ENCODE measurements at regions not wholly inside any gene's neighbourhood (a gene's known extent, or its start where the extent isn't known, plus 50 kb on each side); places are given as distances from the start of the nearest gene placed in this dataset.

- TF ChIP-seq ATF7 (IDR thresholded peaks at IDR 0.05; ENCODE audit: low read depth) (peak; percentile 70), SMAD5 (IDR thresholded peaks at IDR 0.05; ENCODE audit: low read depth) (no peak), SIX5 (IDR thresholded peaks at IDR 0.05; ENCODE audit: low read depth, low read length, severe bottlenecking) (no peak), NFYA (IDR thresholded peaks at IDR 0.05; ENCODE audit: borderline replicate concordance, low read depth, low read length) (no peak), SPI1 (IDR thresholded peaks at IDR 0.05; ENCODE audit: borderline replicate concordance, insufficient read depth, low read depth, low read length) (peak; percentile 97), SKIL (IDR thresholded peaks at IDR 0.05; ENCODE audit: low read depth, poor library complexity, severe bottlenecking) (no peak), CEBPZ (IDR thresholded peaks at IDR 0.05; ENCODE audit: low read depth, low read length) (no peak), SUPT20H (IDR thresholded peaks at IDR 0.05; ENCODE audit: borderline replicate concordance, control insufficient read depth, low read depth, low read length) (no peak), SP1 (IDR thresholded peaks at IDR 0.05; ENCODE audit: low read depth, low read length) (no peak), NBN (IDR thresholded peaks at IDR 0.05) (peak; percentile 84; the same call in 1 of the 2 replicates), MEF2B (IDR thresholded peaks at IDR 0.05; ENCODE audit: partially characterized antibody, poor library complexity, severe bottlenecking) (peak; percentile 80), YBX1 (IDR thresholded peaks at IDR 0.05) (no peak), TCF12 (IDR thresholded peaks at IDR 0.05; ENCODE audit: low read depth, low read length) (peak; percentile 93), CBX5 (IDR thresholded peaks at IDR 0.05; ENCODE audit: low read depth) (peak; percentile 80; the same call in 1 of the 2 replicates), SUZ12 (IDR thresholded peaks at IDR 0.05; ENCODE audit: unreplicated experiment) (no peak), MYC (IDR thresholded peaks at IDR 0.05; ENCODE audit: insufficient read depth, insufficient read length, insufficient replicate concordance, low read length, severe bottlenecking) (no peak), NR2C2 (IDR thresholded peaks at IDR 0.05; ENCODE audit: borderline replicate concordance, control insufficient read depth, insufficient read length, low read depth) (no peak), ZNF24 (IDR thresholded peaks at IDR 0.05) (0 out of 2 replicates have a peak, but pooled peaks have one; percentile 8), ZNF592 (IDR thresholded peaks at IDR 0.05) (no peak), POLR2AphosphoS5 (IDR thresholded peaks at IDR 0.05; ENCODE audit: low read length) (0 out of 2 replicates have a peak, but pooled peaks have one; percentile 33), MYB (IDR thresholded peaks at IDR 0.05; ENCODE audit: borderline replicate concordance, low read depth, low read length) (no peak), KDM1A (IDR thresholded peaks at IDR 0.05; ENCODE audit: borderline replicate concordance) (no peak)
These were observed 259.7 kb upstream of the ZNF608 start (continued) for GRCh38 chr5:125006011-125006685.

Data from GM12878 (cell line).